WTC11 (cell line): ENCODE measurements at regions not wholly inside any gene's neighbourhood (a gene's known extent, or its start where the extent isn't known, plus 50 kb on each side); places are given as distances from the start of the nearest gene placed in this dataset.

ENCODE experiments used
- ATAC-seq: fragments of 200-7000 bp; cut with Tn5 transposase; 2 replicates; pipeline ENCODE4 v1.10.0; 2021; ENCODE audit warnings: mild to moderate bottlenecking, moderate library complexity
- CTCF ChIA-PET: fragments of 300-600 bp; sonication (Branson Sonifier 250); formaldehyde crosslinking; loops from one replicate; lab custom pipeline; 2021; ENCODE audit warnings: antibody characterized with exemption; lab: Charles Lee
- POLR2A ChIA-PET: fragments of 350-600 bp; sonication (Branson Sonifier 250); formaldehyde crosslinking; loops from one replicate; lab custom pipeline; 2021; ENCODE audit warnings: antibody characterized with exemption; lab: Charles Lee
- DNase-seq: peaks from one replicate; pipeline ENCODE4 v3.0.0; 2021; ENCODE audit warnings: low spot score
- H3K27ac Mint-ChIP-seq: 2 replicates; pipeline ENCODE4 v1.8.0; 2021; ENCODE audit warnings: mixed read lengths
- H3K27me3 Mint-ChIP-seq: 2 replicates; pipeline ENCODE4 v1.8.0; 2021; ENCODE audit warnings: low read depth, mild to moderate bottlenecking, moderate library complexity, mixed read lengths
- H3K36me3 Mint-ChIP-seq: 2 replicates; pipeline ENCODE4 v1.8.0; 2021; ENCODE audit warnings: mixed read lengths
- H3K4me1 Mint-ChIP-seq: 2 replicates; pipeline ENCODE4 v1.8.0; 2022; ENCODE audit warnings: mixed read lengths
- H3K4me3 Mint-ChIP-seq: 2 replicates; pipeline ENCODE4 v1.8.0; 2021; ENCODE audit warnings: mild to moderate bottlenecking, moderate library complexity, mixed read lengths
- H3K9me3 Mint-ChIP-seq: 2 replicates; pipeline ENCODE4 v1.8.0; 2021; ENCODE audit warnings: mixed read lengths
- ESRRA ChIP-seq: sonication (generic); formaldehyde crosslinking; IDR thresholded peaks from 2 replicates; pipeline ENCODE4 v1.8.1; 2022; ENCODE audit warnings: mild to moderate bottlenecking, missing genetic modification reagents, borderline replicate concordance
- GABPB1 ChIP-seq: sonication (generic); formaldehyde crosslinking; IDR thresholded peaks from 2 replicates; pipeline ENCODE4 v1.8.1; 2023; ENCODE audit warnings: mild to moderate bottlenecking, missing genetic modification reagents
- GRHL2 ChIP-seq: fragments of 250-450 bp; sonication (Bioruptor Pico); IDR thresholded peaks from 2 replicates; pipeline ENCODE4 v1.8.0; 2022; ENCODE audit warnings: mild to moderate bottlenecking, moderate library complexity; ENCODE audit not compliant: insufficient replicate concordance, severe bottlenecking
- IRF2 ChIP-seq: sonication (generic); formaldehyde crosslinking; IDR thresholded peaks from 2 replicates; pipeline ENCODE4 v1.8.0; 2022; ENCODE audit warnings: low read depth, missing genetic modification reagents, borderline replicate concordance
- JAZF1 ChIP-seq: fragments of 250-450 bp; sonication (Bioruptor Pico); IDR thresholded peaks from 2 replicates; pipeline ENCODE4 v1.9.0; 2021; ENCODE audit warnings: moderate library complexity, mild to moderate bottlenecking, inconsistent platforms
- PRRX2 ChIP-seq: fragments of 250-450 bp; sonication (Bioruptor Pico); IDR thresholded peaks from 2 replicates; pipeline ENCODE4 v1.8.0; 2021; ENCODE audit warnings: mild to moderate bottlenecking
- RELA ChIP-seq: sonication (generic); formaldehyde crosslinking; IDR thresholded peaks from 2 replicates; pipeline ENCODE4 v1.8.1; 2022; ENCODE audit warnings: missing genetic modification reagents, mild to moderate bottlenecking, borderline replicate concordance
- SMAD3 ChIP-seq: sonication (generic); formaldehyde crosslinking; IDR thresholded peaks from 2 replicates; pipeline ENCODE4 v1.8.0; 2022; ENCODE audit warnings: missing genetic modification reagents, mild to moderate bottlenecking, borderline replicate concordance
- ZNF396 ChIP-seq: fragments of 250-450 bp; sonication (Bioruptor Pico); IDR thresholded peaks from 2 replicates; pipeline ENCODE4 v1.8.0; 2021; ENCODE audit warnings: mild to moderate bottlenecking, moderate library complexity, borderline replicate concordance
- TF ChIP-seq, protein P1 (sequence below): fragments of 250-450 bp; sonication (Bioruptor Pico); IDR thresholded peaks from 2 replicates; pipeline ENCODE4 v1.9.0; 2021; ENCODE audit warnings: mild to moderate bottlenecking
- TF ChIP-seq, protein P2 (sequence below): fragments of 200-600 bp; IDR thresholded peaks from 2 replicates; pipeline ENCODE4 v1.8.0; 2022; ENCODE audit warnings: antibody characterized with exemption
- TF ChIP-seq, protein P3 (sequence below): fragments of 250-450 bp; sonication (Bioruptor Pico); conservative IDR thresholded peaks from 2 replicates; pipeline ENCODE4 v1.9.0; 2021; ENCODE audit warnings: mild to moderate bottlenecking
- TF ChIP-seq, protein P4 (sequence below): sonication (generic); formaldehyde crosslinking; IDR thresholded peaks from 2 replicates; pipeline ENCODE4 v1.8.0; 2022; ENCODE audit warnings: mild to moderate bottlenecking, missing genetic modification reagents
- TF ChIP-seq, protein P5 (sequence below): fragments of 250-450 bp; sonication (Bioruptor Pico); IDR thresholded peaks from 2 replicates; pipeline ENCODE4 v1.9.0; 2021; ENCODE audit warnings: mild to moderate bottlenecking
- TF ChIP-seq, protein P6 (sequence below): fragments of 250-450 bp; sonication (Bioruptor Pico); IDR thresholded peaks from 2 replicates; pipeline ENCODE4 v1.9.0; 2021; ENCODE audit warnings: mild to moderate bottlenecking, borderline replicate concordance

DNA sequence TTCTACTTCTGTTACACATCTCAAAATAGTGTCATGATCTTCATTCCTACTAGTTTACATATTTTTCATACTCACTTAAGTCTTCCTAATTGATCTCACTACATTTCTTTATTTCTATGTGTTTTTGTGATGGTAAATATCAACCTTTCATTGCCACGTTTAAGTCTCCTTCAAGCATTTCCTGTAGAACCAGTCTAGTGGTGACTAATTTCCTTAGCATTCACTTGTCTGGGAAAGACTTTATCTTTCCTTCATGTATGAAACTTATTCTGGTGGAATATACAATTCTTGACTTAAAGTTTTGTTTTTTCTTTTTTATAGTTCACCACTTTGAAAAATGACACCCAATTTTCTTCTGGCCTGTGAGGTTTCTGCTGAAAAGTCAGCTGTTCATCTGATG, 181.4 kb upstream of the NEIL3 start:
- CTCF ChIA-PET = no interaction called here
- no peak overlapping the region for H3K27ac Mint-ChIP-seq
- DNase-seq = no peak
- TF ChIP-seq PRRX2 (CRISPR knock-in tag) (no peak), ZNF396 (no peak), JAZF1 (CRISPR knock-in tag) (no peak), GRHL2 (CRISPR knock-in tag) (no peak)
- TF ChIP-seq, protein P1, sequence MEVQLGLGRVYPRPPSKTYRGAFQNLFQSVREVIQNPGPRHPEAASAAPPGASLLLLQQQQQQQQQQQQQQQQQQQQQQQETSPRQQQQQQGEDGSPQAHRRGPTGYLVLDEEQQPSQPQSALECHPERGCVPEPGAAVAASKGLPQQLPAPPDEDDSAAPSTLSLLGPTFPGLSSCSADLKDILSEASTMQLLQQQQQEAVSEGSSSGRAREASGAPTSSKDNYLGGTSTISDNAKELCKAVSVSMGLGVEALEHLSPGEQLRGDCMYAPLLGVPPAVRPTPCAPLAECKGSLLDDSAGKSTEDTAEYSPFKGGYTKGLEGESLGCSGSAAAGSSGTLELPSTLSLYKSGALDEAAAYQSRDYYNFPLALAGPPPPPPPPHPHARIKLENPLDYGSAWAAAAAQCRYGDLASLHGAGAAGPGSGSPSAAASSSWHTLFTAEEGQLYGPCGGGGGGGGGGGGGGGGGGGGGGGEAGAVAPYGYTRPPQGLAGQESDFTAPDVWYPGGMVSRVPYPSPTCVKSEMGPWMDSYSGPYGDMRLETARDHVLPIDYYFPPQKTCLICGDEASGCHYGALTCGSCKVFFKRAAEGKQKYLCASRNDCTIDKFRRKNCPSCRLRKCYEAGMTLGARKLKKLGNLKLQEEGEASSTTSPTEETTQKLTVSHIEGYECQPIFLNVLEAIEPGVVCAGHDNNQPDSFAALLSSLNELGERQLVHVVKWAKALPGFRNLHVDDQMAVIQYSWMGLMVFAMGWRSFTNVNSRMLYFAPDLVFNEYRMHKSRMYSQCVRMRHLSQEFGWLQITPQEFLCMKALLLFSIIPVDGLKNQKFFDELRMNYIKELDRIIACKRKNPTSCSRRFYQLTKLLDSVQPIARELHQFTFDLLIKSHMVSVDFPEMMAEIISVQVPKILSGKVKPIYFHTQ (CRISPR knock-in tag) = no peak
- peaks cover 3% of the 10 kb centered on the region for H3K4me1 Mint-ChIP-seq
- H3K36me3 Mint-ChIP-seq = peaks cover 25% of the 10 kb centered on the region
- no peak for ATAC-seq
- H3K4me3 Mint-ChIP-seq = no peak overlapping the region
- no peaks in the 10 kb centered on the region for H3K27me3 Mint-ChIP-seq
- H3K9me3 Mint-ChIP-seq = peaks cover 50% of the 10 kb centered on the region
- POLR2A ChIA-PET = no interaction called here

DNA sequence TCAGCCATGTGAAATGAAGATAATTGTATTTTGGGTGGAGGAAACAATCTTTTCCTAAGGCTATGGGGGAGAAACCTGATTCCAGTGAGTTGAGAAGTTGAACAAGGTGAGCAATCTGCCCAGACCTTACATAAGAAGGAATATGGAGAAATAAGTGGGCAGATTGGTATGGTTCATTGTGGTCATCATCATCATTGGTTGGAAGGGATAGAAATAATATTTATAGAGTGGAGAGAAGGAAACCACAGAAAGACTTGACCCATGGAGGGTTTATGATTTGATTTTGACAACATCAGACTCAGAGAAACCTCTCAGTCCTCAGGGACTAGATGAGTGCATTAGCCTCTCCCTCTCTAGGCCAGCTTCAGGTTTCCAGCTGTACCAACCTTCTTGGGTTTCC, 177.9 kb upstream of the NEIL3 start:
- Mint-ChIP-seq H3K4me1 (peaks cover 3% of the 10 kb centered on the region), H3K36me3 (peaks cover 28% of the 10 kb centered on the region), H3K27me3 (no peaks in the 10 kb centered on the region), H3K27ac (no peak overlapping the region), H3K9me3 (peaks cover 70% of the 10 kb centered on the region), H3K4me3 (no peak overlapping the region)
- POLR2A ChIA-PET = no interaction called here
- TF ChIP-seq RELA (CRISPR knock-in tag) (no peak), ESRRA (CRISPR knock-in tag) (no peak)
- TF ChIP-seq, protein P2, sequence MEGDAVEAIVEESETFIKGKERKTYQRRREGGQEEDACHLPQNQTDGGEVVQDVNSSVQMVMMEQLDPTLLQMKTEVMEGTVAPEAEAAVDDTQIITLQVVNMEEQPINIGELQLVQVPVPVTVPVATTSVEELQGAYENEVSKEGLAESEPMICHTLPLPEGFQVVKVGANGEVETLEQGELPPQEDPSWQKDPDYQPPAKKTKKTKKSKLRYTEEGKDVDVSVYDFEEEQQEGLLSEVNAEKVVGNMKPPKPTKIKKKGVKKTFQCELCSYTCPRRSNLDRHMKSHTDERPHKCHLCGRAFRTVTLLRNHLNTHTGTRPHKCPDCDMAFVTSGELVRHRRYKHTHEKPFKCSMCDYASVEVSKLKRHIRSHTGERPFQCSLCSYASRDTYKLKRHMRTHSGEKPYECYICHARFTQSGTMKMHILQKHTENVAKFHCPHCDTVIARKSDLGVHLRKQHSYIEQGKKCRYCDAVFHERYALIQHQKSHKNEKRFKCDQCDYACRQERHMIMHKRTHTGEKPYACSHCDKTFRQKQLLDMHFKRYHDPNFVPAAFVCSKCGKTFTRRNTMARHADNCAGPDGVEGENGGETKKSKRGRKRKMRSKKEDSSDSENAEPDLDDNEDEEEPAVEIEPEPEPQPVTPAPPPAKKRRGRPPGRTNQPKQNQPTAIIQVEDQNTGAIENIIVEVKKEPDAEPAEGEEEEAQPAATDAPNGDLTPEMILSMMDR = no peak
- TF ChIP-seq, protein P3, sequence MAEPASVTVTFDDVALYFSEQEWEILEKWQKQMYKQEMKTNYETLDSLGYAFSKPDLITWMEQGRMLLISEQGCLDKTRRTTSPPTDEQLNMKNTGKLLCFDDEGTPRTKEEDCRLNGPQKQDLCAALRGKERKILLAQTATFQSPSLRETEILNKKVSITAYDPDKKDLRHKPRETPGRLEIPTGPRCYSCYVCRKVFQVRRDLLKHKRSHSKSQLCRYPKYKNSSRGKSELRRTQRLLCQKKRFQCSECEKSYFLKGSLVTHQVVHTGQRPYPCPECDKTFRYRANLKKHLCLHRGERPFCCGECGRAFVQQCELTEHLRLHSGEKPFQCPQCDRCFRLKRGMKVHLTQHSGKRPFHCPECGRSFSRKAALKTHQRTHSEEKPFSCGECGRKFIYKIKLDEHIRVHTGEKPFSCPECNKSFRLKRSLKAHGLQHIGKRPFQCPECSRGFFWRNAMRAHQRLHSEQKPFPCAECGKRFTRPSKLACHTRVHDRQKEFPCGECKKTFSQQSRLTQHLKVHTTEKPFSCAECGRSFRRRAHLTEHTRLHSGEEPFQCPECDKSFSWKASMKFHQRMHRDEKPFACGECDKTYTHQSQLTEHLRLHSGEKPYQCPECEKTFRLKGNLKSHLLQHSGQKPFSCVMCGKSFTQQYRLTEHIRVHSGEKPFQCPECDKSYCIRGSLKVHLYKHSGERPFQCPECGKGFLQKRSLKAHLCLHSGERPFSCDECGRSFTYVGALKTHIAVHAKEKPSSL (CRISPR knock-in tag) = no peak
- TF ChIP-seq, protein P4, sequence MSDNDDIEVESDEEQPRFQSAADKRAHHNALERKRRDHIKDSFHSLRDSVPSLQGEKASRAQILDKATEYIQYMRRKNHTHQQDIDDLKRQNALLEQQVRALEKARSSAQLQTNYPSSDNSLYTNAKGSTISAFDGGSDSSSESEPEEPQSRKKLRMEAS (CRISPR knock-in tag) = no peak
- CTCF ChIA-PET = no interaction called here
- ATAC-seq (no peak), DNase-seq (no peak)

DNA sequence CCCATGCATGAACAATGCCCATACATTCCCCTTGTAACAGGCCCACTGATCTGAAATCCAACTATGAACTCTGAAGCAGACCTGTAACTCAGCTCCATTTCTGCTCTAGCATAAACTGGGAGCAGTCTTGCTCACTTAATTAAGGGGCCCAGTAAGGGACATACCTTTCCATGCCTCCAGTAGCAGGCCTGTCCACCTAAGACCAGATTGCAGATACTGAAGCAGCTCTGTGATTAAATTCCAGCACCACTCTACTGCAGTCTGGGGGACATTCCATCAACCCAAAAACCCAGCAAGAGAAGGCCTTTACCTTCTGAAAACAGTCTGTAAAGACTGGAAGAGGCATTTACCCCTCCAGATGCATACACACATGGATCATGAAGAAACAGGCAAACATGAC, 162.0 kb upstream of the NEIL3 start:
- TF ChIP-seq IRF2 (CRISPR knock-in tag) = no peak
- TF ChIP-seq ZNF396 = no peak
- TF ChIP-seq GABPB1 = no peak
- H3K36me3 Mint-ChIP-seq = no peaks in the 10 kb centered on the region
- DNase-seq (no peak), ATAC-seq (peak; percentile 69)
- H3K27ac Mint-ChIP-seq = 0 out of 2 replicates have a peak overlapping the region, but pooled peaks have one; percentile 2
- peaks cover 13% of the 10 kb centered on the region for H3K9me3 Mint-ChIP-seq
- H3K27me3 Mint-ChIP-seq = no peaks in the 10 kb centered on the region
- H3K4me3 Mint-ChIP-seq = no peak overlapping the region
- CTCF ChIA-PET = interaction anchor here (1.2 kb wide), 1 partner anchor 103 kb away, joined by 4 read pairs; no protein-coding TSS in a partner anchor
- peaks cover 7% of the 10 kb centered on the region for H3K4me1 Mint-ChIP-seq
- POLR2A ChIA-PET = no interaction called here

DNA sequence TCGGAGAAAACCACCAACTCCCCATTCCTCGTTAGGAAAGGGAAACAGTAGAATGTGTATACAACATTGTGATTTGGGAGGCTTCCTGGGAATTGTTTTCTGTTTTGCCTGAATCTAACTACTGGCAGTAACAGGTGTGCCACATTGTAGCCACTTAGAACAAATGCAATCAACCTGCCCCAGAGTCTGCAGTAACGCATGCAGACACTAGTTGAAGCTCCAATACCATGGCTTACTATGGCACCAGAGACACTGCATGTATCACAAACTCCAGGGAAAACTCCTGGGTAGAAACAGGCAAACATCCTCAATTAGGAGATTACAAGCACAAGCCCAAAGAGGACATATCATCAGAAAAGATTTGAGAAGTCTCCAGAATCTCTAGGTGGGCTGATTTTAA, 154.2 kb upstream of the NEIL3 start:
- CTCF ChIA-PET = interaction anchor here (1.0 kb wide), 1 partner anchor 108 kb away, joined by 5 read pairs; no protein-coding TSS in a partner anchor
- Mint-ChIP-seq H3K4me3 (no peak overlapping the region), H3K9me3 (peaks cover 23% of the 10 kb centered on the region)

More for the DNA sequence above, 154.2 kb upstream of the NEIL3 start:
- no peaks in the 10 kb centered on the region for H3K27me3 Mint-ChIP-seq
- ATAC-seq = peak; percentile 98
- DNase-seq = no peak
- H3K27ac Mint-ChIP-seq = no peak overlapping the region
- H3K36me3 Mint-ChIP-seq = no peaks in the 10 kb centered on the region
- TF ChIP-seq, protein P5, sequence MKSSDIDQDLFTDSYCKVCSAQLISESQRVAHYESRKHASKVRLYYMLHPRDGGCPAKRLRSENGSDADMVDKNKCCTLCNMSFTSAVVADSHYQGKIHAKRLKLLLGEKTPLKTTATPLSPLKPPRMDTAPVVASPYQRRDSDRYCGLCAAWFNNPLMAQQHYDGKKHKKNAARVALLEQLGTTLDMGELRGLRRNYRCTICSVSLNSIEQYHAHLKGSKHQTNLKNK (CRISPR knock-in tag) = no peak
- TF ChIP-seq SMAD3 (CRISPR knock-in tag) = no peak
- TF ChIP-seq, protein P6, sequence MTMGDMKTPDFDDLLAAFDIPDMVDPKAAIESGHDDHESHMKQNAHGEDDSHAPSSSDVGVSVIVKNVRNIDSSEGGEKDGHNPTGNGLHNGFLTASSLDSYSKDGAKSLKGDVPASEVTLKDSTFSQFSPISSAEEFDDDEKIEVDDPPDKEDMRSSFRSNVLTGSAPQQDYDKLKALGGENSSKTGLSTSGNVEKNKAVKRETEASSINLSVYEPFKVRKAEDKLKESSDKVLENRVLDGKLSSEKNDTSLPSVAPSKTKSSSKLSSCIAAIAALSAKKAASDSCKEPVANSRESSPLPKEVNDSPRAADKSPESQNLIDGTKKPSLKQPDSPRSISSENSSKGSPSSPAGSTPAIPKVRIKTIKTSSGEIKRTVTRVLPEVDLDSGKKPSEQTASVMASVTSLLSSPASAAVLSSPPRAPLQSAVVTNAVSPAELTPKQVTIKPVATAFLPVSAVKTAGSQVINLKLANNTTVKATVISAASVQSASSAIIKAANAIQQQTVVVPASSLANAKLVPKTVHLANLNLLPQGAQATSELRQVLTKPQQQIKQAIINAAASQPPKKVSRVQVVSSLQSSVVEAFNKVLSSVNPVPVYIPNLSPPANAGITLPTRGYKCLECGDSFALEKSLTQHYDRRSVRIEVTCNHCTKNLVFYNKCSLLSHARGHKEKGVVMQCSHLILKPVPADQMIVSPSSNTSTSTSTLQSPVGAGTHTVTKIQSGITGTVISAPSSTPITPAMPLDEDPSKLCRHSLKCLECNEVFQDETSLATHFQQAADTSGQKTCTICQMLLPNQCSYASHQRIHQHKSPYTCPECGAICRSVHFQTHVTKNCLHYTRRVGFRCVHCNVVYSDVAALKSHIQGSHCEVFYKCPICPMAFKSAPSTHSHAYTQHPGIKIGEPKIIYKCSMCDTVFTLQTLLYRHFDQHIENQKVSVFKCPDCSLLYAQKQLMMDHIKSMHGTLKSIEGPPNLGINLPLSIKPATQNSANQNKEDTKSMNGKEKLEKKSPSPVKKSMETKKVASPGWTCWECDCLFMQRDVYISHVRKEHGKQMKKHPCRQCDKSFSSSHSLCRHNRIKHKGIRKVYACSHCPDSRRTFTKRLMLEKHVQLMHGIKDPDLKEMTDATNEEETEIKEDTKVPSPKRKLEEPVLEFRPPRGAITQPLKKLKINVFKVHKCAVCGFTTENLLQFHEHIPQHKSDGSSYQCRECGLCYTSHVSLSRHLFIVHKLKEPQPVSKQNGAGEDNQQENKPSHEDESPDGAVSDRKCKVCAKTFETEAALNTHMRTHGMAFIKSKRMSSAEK (CRISPR knock-in tag) = no peak
- no peaks in the 10 kb centered on the region for H3K4me1 Mint-ChIP-seq
- POLR2A ChIA-PET = no interaction called here
